ENCODE measurements at regions not wholly inside any gene's neighbourhood (a gene's known extent, or its start where the extent isn't known, plus 50 kb on each side); places are given as distances from the start of the nearest gene placed in this dataset.
"Not testable (repeated sequence)": the region's sequence is repeated elsewhere in the genome, so short reads cannot be mapped to it uniquely, and the experiment has no call there.

GRCh38 chr5:162816816-162817215 is 620.6 kb upstream of the CCNG1 start:
- CTCF ChIA-PET: no interaction called here
- no peak for TF ChIP-seq CTCF (IDR thresholded peaks at IDR 0.05; ENCODE audit: low read depth, low read length)

GRCh38 chr5:162817364-162817763 is 620.0 kb upstream of the CCNG1 start:
- no peak for DNase-seq (ENCODE audit: low read depth, low spot score)
- CTCF ChIA-PET: no interaction called here
- POLR2A ChIA-PET: no interaction called here
- Histone ChIP-seq H3K4me3 (ENCODE audit: low read depth, low read length) (no peak overlapping the region), H3K27me3 (ENCODE audit: control insufficient read depth, insufficient read depth, low read length) (no peaks in the 10 kb centered on the region), H3K9me3 (ENCODE audit: control insufficient read depth, insufficient read depth, low read length) (peaks cover 7% of the 10 kb centered on the region; the same call in 1 of the 2 replicates), H3K27ac (ENCODE audit: low read depth, low read length) (no peak overlapping the region)
- TF ChIP-seq CTCF (IDR thresholded peaks at IDR 0.05; ENCODE audit: low read depth, low read length): no peak

More at GRCh38 chr5:162816816-162817215, 620.6 kb upstream of the CCNG1 start:
- no peak overlapping the region for H3K27ac ChIP-seq (ENCODE audit: low read depth, low read length)
- DNase-seq (ENCODE audit: low read depth, low spot score): no peak
- no peak overlapping the region for H3K4me3 ChIP-seq (ENCODE audit: low read depth, low read length)
- H3K27me3 ChIP-seq (ENCODE audit: control insufficient read depth, insufficient read depth, low read length): no peaks in the 10 kb centered on the region
- H3K9me3 ChIP-seq (ENCODE audit: control insufficient read depth, insufficient read depth, low read length): peaks cover 7% of the 10 kb centered on the region
- POLR2A ChIA-PET: no interaction called here

- H3K9me3 ChIP-seq (ENCODE audit: control insufficient read depth, insufficient read depth, low read length); H3K4me3 ChIP-seq (ENCODE audit: low read depth, low read length); H3K27ac ChIP-seq (ENCODE audit: low read depth, low read length); H3K27me3 ChIP-seq (ENCODE audit: control insufficient read depth, insufficient read depth, low read length); POLR2A ChIA-PET; DNase-seq (ENCODE audit: low read depth, low spot score); CTCF ChIA-PET: not testable (repeated sequence)
These were observed 615.7 kb upstream of the CCNG1 start for GRCh38 chr5:162821664-162822063.

GRCh38 chr5:162824360-162824759 is 613.0 kb upstream of the CCNG1 start:
- TF ChIP-seq CTCF (IDR thresholded peaks at IDR 0.05; ENCODE audit: low read depth, low read length): no peak
- ChIA-PET POLR2A (no interaction called here), CTCF (no interaction called here)
- DNase-seq (ENCODE audit: low read depth, low spot score): no peak
- Histone ChIP-seq H3K27ac (ENCODE audit: low read depth, low read length) (no peak overlapping the region), H3K9me3 (ENCODE audit: control insufficient read depth, insufficient read depth, low read length) (peaks cover 4% of the 10 kb centered on the region), H3K27me3 (ENCODE audit: control insufficient read depth, insufficient read depth, low read length) (no peaks in the 10 kb centered on the region), H3K4me3 (ENCODE audit: low read depth, low read length) (no peak overlapping the region)

DNA sequence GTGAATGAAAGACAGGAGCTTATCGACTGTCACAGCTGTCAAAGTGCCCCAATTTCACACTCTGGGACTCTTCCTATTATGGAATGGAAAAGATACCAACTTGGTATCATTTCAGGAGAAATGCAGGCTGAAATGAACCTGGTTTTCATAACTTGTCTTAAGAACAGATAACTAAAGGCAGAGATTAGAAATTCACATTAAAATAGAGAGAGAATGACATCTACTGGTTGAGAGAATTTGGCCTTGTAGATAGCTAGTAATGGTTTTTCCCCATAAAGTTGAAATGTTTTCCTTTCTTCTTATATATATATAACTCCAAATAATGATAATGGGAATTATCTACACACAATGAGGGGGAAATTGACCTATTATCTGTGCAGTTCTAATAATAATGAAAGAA is 600.2 kb upstream of the CCNG1 start:
- H3K9me3 ChIP-seq (ENCODE audit: control insufficient read depth, insufficient read depth, low read length): peaks cover 12% of the 10 kb centered on the region
- CTCF ChIA-PET: no interaction called here
- no peak for TF ChIP-seq CTCF (IDR thresholded peaks at IDR 0.05; ENCODE audit: low read depth, low read length)

GRCh38 chr5:162842727-162843126 is 594.7 kb upstream of the CCNG1 start:
- Histone ChIP-seq H3K27me3 (ENCODE audit: control insufficient read depth, insufficient read depth, low read length) (no peaks in the 10 kb centered on the region), H3K9me3 (ENCODE audit: control insufficient read depth, insufficient read depth, low read length) (peaks cover 4% of the 10 kb centered on the region; the same call in 1 of the 2 replicates), H3K27ac (ENCODE audit: low read depth, low read length) (no peak overlapping the region), H3K4me3 (ENCODE audit: low read depth, low read length) (no peak overlapping the region)
- no peak for TF ChIP-seq CTCF (IDR thresholded peaks at IDR 0.05; ENCODE audit: low read depth, low read length)
- ChIA-PET POLR2A (no interaction called here), CTCF (no interaction called here)
- no peak for DNase-seq (ENCODE audit: low read depth, low spot score)

More for the DNA sequence above, 600.2 kb upstream of the CCNG1 start:
- no peaks in the 10 kb centered on the region for H3K27me3 ChIP-seq (ENCODE audit: control insufficient read depth, insufficient read depth, low read length)
- POLR2A ChIA-PET: no interaction called here
- DNase-seq (ENCODE audit: low read depth, low spot score): no peak
- H3K4me3 ChIP-seq (ENCODE audit: low read depth, low read length): no peak overlapping the region
- no peak overlapping the region for H3K27ac ChIP-seq (ENCODE audit: low read depth, low read length)
